Rectal smooth muscle tissue (tissue), 1 donor: ENCODE measurements at regions not wholly inside any gene's neighbourhood (a gene's known extent, or its start where the extent isn't known, plus 50 kb on each side); places are given as distances from the start of the nearest gene placed in this dataset.

ENCODE experiments used
- H3K27ac ChIP-seq: one replicate; pipeline ENCODE4 v1.7.0; 2013; ENCODE audit warnings: low read depth, low read length, inconsistent platforms
- H3K27me3 ChIP-seq: one replicate; pipeline ENCODE4 v1.7.0; 2013; ENCODE audit warnings: low read length; ENCODE audit not compliant: control insufficient read depth, insufficient read depth
- H3K36me3 ChIP-seq: one replicate; pipeline ENCODE4 v1.7.0; 2013; ENCODE audit warnings: low read length; ENCODE audit not compliant: control insufficient read depth, insufficient read depth
- H3K4me1 ChIP-seq: one replicate; pipeline ENCODE4 v1.7.0; 2013; ENCODE audit warnings: low read length; ENCODE audit not compliant: control insufficient read depth, insufficient read depth
- H3K4me3 ChIP-seq: one replicate; pipeline ENCODE4 v1.7.0; 2013; ENCODE audit warnings: low read length
- H3K9ac ChIP-seq: one replicate; pipeline ENCODE4 v1.7.0; 2013; ENCODE audit warnings: low read length

GRCh38 chr5:29702875-29703274 lies 1490.6 kb upstream of the CDH6 start:
- Histone ChIP-seq H3K9ac (no peak overlapping the region), H3K36me3 (no peaks in the 10 kb centered on the region), H3K4me1 (no peaks in the 10 kb centered on the region), H3K27ac (no peak overlapping the region), H3K27me3 (no peaks in the 10 kb centered on the region), H3K4me3 (no peak overlapping the region)

DNA sequence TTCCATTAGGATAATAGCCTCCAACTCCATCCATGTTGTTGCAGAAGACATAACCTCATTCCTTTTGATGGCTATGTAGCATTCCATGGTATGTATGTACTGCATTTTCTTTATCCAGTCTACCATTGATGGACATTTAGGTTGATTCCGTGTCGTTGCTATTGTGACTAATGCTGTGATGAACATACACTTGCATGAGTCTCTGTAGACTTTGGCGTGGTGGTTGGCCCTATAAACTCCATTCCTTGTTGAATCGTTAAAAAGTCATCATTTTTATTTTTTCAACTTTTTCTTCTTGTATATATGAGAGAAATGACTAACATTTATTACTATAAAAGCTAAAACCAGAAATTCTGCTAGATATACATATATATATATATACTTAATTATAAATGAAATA lies 1491.9 kb upstream of the CDH6 start:
- no peak overlapping the region for H3K27ac ChIP-seq
- no peaks in the 10 kb centered on the region for H3K36me3 ChIP-seq
- H3K4me1 ChIP-seq, result no peaks in the 10 kb centered on the region
- no peaks in the 10 kb centered on the region for H3K27me3 ChIP-seq
- no peak overlapping the region for H3K9ac ChIP-seq
- H3K4me3 ChIP-seq, result no peak overlapping the region

- Histone ChIP-seq H3K36me3 (no peaks in the 10 kb centered on the region), H3K4me1 (no peaks in the 10 kb centered on the region), H3K9ac (no peak overlapping the region), H3K27me3 (no peaks in the 10 kb centered on the region), H3K27ac (no peak overlapping the region), H3K4me3 (no peak overlapping the region)
Measured at GRCh38 chr5:29697785-29698414, 1495.6 kb upstream of the CDH6 start.

DNA sequence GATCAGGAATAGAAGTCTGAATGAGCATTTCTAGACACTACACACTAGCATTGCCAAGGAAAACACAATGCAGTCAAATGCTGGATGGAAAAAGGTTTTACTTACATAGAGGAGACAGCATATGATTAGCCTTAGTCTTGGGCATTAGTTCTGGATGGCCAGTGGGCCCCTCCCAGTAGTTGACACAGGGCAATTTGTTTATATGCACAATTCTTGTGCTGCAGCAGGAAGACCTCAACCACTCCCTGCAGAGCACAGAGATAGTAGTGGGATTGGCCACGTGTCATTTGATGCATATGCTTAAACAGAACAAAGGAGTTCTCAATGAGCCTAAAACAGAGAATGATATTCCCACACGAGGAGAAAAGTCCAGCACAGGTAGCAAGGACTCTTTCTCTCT lies 1496.2 kb upstream of the CDH6 start:
- Histone ChIP-seq H3K9ac (no peak overlapping the region), H3K27me3 (no peaks in the 10 kb centered on the region), H3K36me3 (no peaks in the 10 kb centered on the region), H3K4me3 (no peak overlapping the region), H3K4me1 (no peaks in the 10 kb centered on the region), H3K27ac (no peak overlapping the region)

DNA sequence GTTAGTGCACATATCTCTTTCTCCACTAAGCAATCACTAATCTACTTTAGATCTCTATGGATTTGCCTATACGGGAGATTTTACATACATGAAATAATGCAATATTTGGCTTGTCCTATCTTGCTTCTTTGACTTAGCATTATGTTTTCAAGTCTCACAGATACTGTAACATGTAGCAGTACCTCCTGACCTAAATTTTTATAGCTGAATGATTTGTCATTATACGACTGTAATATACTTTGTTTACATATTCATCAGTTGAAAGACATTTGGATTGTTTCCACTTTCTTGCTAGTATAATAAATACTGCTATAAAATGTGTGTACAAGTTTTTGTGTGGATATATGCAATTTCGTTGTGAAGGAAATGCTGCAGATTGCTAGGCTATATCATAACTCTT lies 1520.8 kb upstream of the CDH6 start:
- H3K27me3 ChIP-seq, result no peaks in the 10 kb centered on the region
- no peak overlapping the region for H3K4me3 ChIP-seq
- H3K27ac ChIP-seq, result no peak overlapping the region
- H3K9ac ChIP-seq, result no peak overlapping the region
- no peaks in the 10 kb centered on the region for H3K4me1 ChIP-seq
- no peaks in the 10 kb centered on the region for H3K36me3 ChIP-seq

- no peak overlapping the region for H3K27ac ChIP-seq
- no peak overlapping the region for H3K4me3 ChIP-seq
- no peaks in the 10 kb centered on the region for H3K4me1 ChIP-seq
- H3K36me3 ChIP-seq, result no peaks in the 10 kb centered on the region
- H3K9ac ChIP-seq, result no peak overlapping the region
- no peaks in the 10 kb centered on the region for H3K27me3 ChIP-seq
Measured at GRCh38 chr5:29662876-29663275, 1530.6 kb upstream of the CDH6 start.

GRCh38 chr5:29654954-29655353 lies 1538.5 kb upstream of the CDH6 start:
- no peak overlapping the region for H3K9ac ChIP-seq
- H3K36me3 ChIP-seq, result no peaks in the 10 kb centered on the region
- H3K27ac ChIP-seq, result no peak overlapping the region
- no peaks in the 10 kb centered on the region for H3K27me3 ChIP-seq
- no peak overlapping the region for H3K4me3 ChIP-seq
- no peaks in the 10 kb centered on the region for H3K4me1 ChIP-seq

DNA sequence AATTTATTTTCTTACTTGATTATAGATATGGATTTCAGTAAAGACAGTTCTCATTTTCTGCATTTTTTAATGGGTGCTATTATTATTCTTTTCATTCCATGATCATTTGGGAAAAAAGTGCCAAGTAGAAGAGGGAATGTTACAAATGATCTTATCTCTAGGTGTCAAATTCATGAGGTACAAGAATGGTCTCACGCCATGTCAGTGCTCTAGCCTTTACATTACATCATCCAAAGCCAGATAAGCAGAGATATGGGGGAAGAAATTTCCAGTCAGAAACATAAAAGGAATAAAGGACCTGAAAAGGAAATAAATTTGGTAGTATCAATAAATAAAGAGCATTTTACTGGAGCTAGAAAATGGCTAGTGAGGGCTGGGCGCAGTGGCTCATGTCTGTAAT lies 1544.2 kb upstream of the CDH6 start:
- no peaks in the 10 kb centered on the region for H3K4me1 ChIP-seq
- H3K4me3 ChIP-seq, result no peak overlapping the region
- H3K27me3 ChIP-seq, result no peaks in the 10 kb centered on the region
- H3K9ac ChIP-seq, result no peak overlapping the region
- no peak overlapping the region for H3K27ac ChIP-seq
- H3K36me3 ChIP-seq, result no peaks in the 10 kb centered on the region

GRCh38 chr5:29642601-29643000 lies 1550.9 kb upstream of the CDH6 start:
- no peak overlapping the region for H3K27ac ChIP-seq
- no peaks in the 10 kb centered on the region for H3K27me3 ChIP-seq
- H3K36me3 ChIP-seq, result no peaks in the 10 kb centered on the region
- H3K9ac ChIP-seq, result no peak overlapping the region
- H3K4me3 ChIP-seq, result no peak overlapping the region
- no peaks in the 10 kb centered on the region for H3K4me1 ChIP-seq

- H3K9ac ChIP-seq, result no peak overlapping the region
- no peaks in the 10 kb centered on the region for H3K4me1 ChIP-seq
- H3K36me3 ChIP-seq, result no peaks in the 10 kb centered on the region
- no peak overlapping the region for H3K4me3 ChIP-seq
- H3K27ac ChIP-seq, result no peak overlapping the region
- no peaks in the 10 kb centered on the region for H3K27me3 ChIP-seq
Measured at GRCh38 chr5:29614206-29614605, 1579.3 kb upstream of the CDH6 start.

- Histone ChIP-seq H3K4me3 (no peak overlapping the region), H3K4me1 (no peaks in the 10 kb centered on the region), H3K36me3 (no peaks in the 10 kb centered on the region), H3K9ac (no peak overlapping the region), H3K27me3 (no peaks in the 10 kb centered on the region), H3K27ac (no peak overlapping the region)
Measured at GRCh38 chr5:29588236-29588635, 1605.2 kb upstream of the CDH6 start.

- H3K36me3 ChIP-seq, result no peaks in the 10 kb centered on the region
- H3K4me1 ChIP-seq, result no peaks in the 10 kb centered on the region
- H3K27ac ChIP-seq, result no peak overlapping the region
- H3K9ac ChIP-seq, result no peak overlapping the region
- H3K27me3 ChIP-seq, result no peaks in the 10 kb centered on the region
- H3K4me3 ChIP-seq, result no peak overlapping the region
Measured at GRCh38 chr5:29587832-29588231, 1605.7 kb upstream of the CDH6 start.

DNA sequence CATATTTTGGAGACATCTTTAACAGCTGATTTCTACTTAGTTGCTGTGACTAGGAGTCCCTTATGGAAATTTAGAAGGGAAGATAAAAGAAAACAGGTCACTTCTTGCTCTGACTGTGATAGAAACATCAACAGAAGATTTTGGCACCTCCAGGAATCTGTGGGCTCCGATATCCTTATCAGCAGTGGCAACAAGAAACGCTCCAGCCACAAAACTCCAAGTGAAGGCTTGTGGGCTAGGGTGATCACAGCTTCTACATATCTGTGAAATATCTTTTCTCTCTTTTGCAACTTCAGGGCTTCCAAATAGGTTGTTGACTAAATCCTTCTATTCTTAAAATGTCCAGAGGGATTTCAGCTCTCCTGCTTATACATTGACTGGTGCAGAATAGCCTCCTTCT lies 1625.5 kb upstream of the CDH6 start:
- Histone ChIP-seq H3K4me3 (no peak overlapping the region), H3K4me1 (no peaks in the 10 kb centered on the region), H3K27me3 (no peaks in the 10 kb centered on the region), H3K9ac (no peak overlapping the region), H3K36me3 (no peaks in the 10 kb centered on the region), H3K27ac (no peak overlapping the region)
